Uterus (tissue), 3 donors: ENCODE measurements at regions not wholly inside any gene's neighbourhood (a gene's known extent, or its start where the extent isn't known, plus 50 kb on each side); places are given as distances from the start of the nearest gene placed in this dataset.

Source experiments
- DNase-seq, 2 donors: peaks; one replicate each; pipeline ENCODE4 v3.0.0-alpha.2; 2019 to 2020
- H3K27ac ChIP-seq, 2 donors: fragments of 200-600 bp; sonication (generic); 1 replicate in 1 of 2; 2 replicates in 1 of 2; pipeline ENCODE4 v1.5.1; 2016 to 2018
- H3K27me3 ChIP-seq, 2 donors: fragments of 200-600 bp; sonication (generic); one replicate each; pipeline ENCODE4 v1.5.1; 2018 to 2019; ENCODE audit warnings: control low read depth in 1 of 2
- H3K36me3 ChIP-seq, 2 donors: fragments of 200-600 bp; sonication (generic); one replicate each; pipeline ENCODE4 v1.5.1; 2019; ENCODE audit warnings: control low read depth in 1 of 2
- H3K4me1 ChIP-seq, 2 donors: fragments of 200-600 bp; sonication (generic); one replicate each; pipeline ENCODE4 v1.5.1; 2018 to 2019; ENCODE audit warnings: control low read depth in 1 of 2
- H3K4me3 ChIP-seq, 2 donors: fragments of 200-600 bp; sonication (generic); 1 replicate in 1 of 2; 2 replicates in 1 of 2; pipeline ENCODE4 v1.5.1; 2018 to 2019; ENCODE audit warnings: mild to moderate bottlenecking in 1 of 2
- H3K9me3 ChIP-seq, 2 donors: fragments of 200-600 bp; sonication (generic); one replicate each; pipeline ENCODE4 v1.5.1; 2019; ENCODE audit warnings: control low read depth in 1 of 2
- CTCF ChIP-seq, 4 experiments: fragments of 200-600 bp in 2 of 4; fragments of 450-650 bp in 2 of 4; sonication (generic) in 2 of 4; IDR thresholded peaks; one replicate each; pipeline ENCODE4 v1.5.1; 2016 to 2019; ENCODE audit warnings: antibody characterized with exemption in 4 of 4, mild to moderate bottlenecking in 2 of 4, moderate library complexity in 1 of 4
- POLR2A ChIP-seq, 2 donors: fragments of 450-650 bp; IDR thresholded peaks; one replicate each; pipeline ENCODE4 v1.6.1; 2016; ENCODE audit warnings: antibody characterized with exemption in 2 of 2, mild to moderate bottlenecking in 1 of 2, moderate library complexity in 1 of 2
- intact Hi-C: fragments of 100-400 bp; cut with DNase I; formaldehyde crosslinking; loops from one replicate; pipeline ENCODE4 v1.15.1; 2023; ENCODE audit warnings: low total_unique reads
- donor health status: DM: yes; HTN: yes; CAD: no.

- TF ChIP-seq CTCF (IDR thresholded peaks at IDR 0.05) (no peak), POLR2A (IDR thresholded peaks at IDR 0.05) (no peak)
- intact Hi-C loops = no loop called here
- Histone ChIP-seq H3K36me3 (no peaks in the 10 kb centered on the region), H3K4me3 (no peak overlapping the region), H3K27ac (no peak overlapping the region), H3K9me3 (no peaks in the 10 kb centered on the region), H3K4me1 (no peaks in the 10 kb centered on the region), H3K27me3 (no peaks in the 10 kb centered on the region)
- DNase-seq = no peak
Measured at GRCh38 chr15:26013981-26014380, 150.9 kb upstream of the ATP10A start.

GRCh38 chr15:26011916-26012315 lies 148.8 kb upstream of the ATP10A start:
- intact Hi-C loops = no loop called here
- no peak for DNase-seq
- Histone ChIP-seq H3K4me3 (no peak overlapping the region), H3K9me3 (no peaks in the 10 kb centered on the region), H3K4me1 (no peaks in the 10 kb centered on the region), H3K36me3 (no peaks in the 10 kb centered on the region), H3K27ac (no peak overlapping the region), H3K27me3 (no peaks in the 10 kb centered on the region)
- TF ChIP-seq CTCF (IDR thresholded peaks at IDR 0.05) (no peak), POLR2A (IDR thresholded peaks at IDR 0.05) (no peak)

- Histone ChIP-seq H3K36me3 (no peaks in the 10 kb centered on the region), H3K4me1 (no peaks in the 10 kb centered on the region), H3K9me3 (no peaks in the 10 kb centered on the region), H3K4me3 (no peak overlapping the region), H3K27me3 (no peaks in the 10 kb centered on the region), H3K27ac (no peak overlapping the region)
- TF ChIP-seq CTCF (IDR thresholded peaks at IDR 0.05) (no peak), POLR2A (IDR thresholded peaks at IDR 0.05) (no peak)
- intact Hi-C loops = no loop called here
- DNase-seq = no peak
Measured at GRCh38 chr15:26007151-26007550, 144.0 kb upstream of the ATP10A start.

GRCh38 chr15:26001201-26001600 lies 138.1 kb upstream of the ATP10A start:
- Histone ChIP-seq H3K27ac (no peak overlapping the region), H3K4me3 (no peak overlapping the region), H3K36me3 (no peaks in the 10 kb centered on the region), H3K9me3 (no peaks in the 10 kb centered on the region), H3K4me1 (no peaks in the 10 kb centered on the region), H3K27me3 (no peaks in the 10 kb centered on the region)
- TF ChIP-seq CTCF (IDR thresholded peaks at IDR 0.05) (no peak), POLR2A (IDR thresholded peaks at IDR 0.05) (no peak)
- intact Hi-C loops = no loop called here
- DNase-seq = no peak

GRCh38 chr15:25993506-25993905 lies 130.4 kb upstream of the ATP10A start:
- Histone ChIP-seq H3K9me3 (no peaks in the 10 kb centered on the region), H3K27me3 (no peaks in the 10 kb centered on the region), H3K4me3 (no peak overlapping the region), H3K4me1 (no peaks in the 10 kb centered on the region), H3K27ac (no peak overlapping the region), H3K36me3 (no peaks in the 10 kb centered on the region)
- no peak for DNase-seq
- intact Hi-C loops = no loop called here
- TF ChIP-seq POLR2A (IDR thresholded peaks at IDR 0.05) = no peak
- no peak for TF ChIP-seq CTCF (IDR thresholded peaks at IDR 0.05)
